ENCODE measurements at regions not wholly inside any gene's neighbourhood (a gene's known extent, or its start where the extent isn't known, plus 50 kb on each side); places are given as distances from the start of the nearest gene placed in this dataset.

DNA sequence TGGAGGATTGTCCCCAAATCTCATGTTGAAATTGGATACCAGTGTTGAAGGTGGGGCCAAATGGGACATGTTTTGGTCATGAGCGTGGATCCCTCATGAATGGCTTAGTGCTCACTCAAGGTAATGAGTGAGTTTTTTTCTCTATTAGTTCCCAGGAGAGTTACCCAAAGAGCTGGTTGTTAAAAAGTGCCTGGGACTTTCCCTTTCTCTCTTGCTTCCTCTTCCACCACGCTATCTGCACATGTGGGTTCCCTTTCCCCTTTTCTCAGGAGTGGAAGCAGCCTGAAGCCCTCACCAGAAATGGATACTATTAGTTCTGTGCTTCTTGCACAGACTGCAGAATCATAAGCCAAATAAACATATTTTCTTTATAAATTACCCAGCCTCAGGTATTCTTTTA is 465.4 kb downstream of the FSCB start:
- peaks cover 2% of the 10 kb centered on the region; the same call in 1 of the 3 replicates for H3K9me3 ChIP-seq
- H3K27ac ChIP-seq, result no peak overlapping the region
- no peak for TF ChIP-seq RARB (CRISPR knock-in tag; IDR thresholded peaks at IDR 0.05)
- TF ChIP-seq ESRRA (IDR thresholded peaks at IDR 0.05; ENCODE audit: borderline replicate concordance, low read length), result no peak
- no peak for TF ChIP-seq HEYL (CRISPR knock-in tag; IDR thresholded peaks at IDR 0.05)
- TF ChIP-seq POLR2AphosphoS2 (conservative IDR thresholded peaks at IDR 0.05; ENCODE audit: low read length), result no peak
- TF ChIP-seq TP53 (CRISPR knock-in tag; IDR thresholded peaks at IDR 0.05), result no peak
- no peak for TF ChIP-seq EHMT2 (IDR thresholded peaks at IDR 0.05; ENCODE audit: low read depth)
- no peak for TF ChIP-seq HOXB5 (CRISPR knock-in tag; IDR thresholded peaks at IDR 0.05)
- TF ChIP-seq JUNB (IDR thresholded peaks at IDR 0.05), result no peak
- TF ChIP-seq CHD2 (IDR thresholded peaks at IDR 0.05; ENCODE audit: low read length, partially characterized antibody), result no peak
- no peak for TF ChIP-seq CBX2 (IDR thresholded peaks at IDR 0.05; ENCODE audit: borderline replicate concordance, low read depth)
- TF ChIP-seq HDAC2 (IDR thresholded peaks at IDR 0.05), result no peak
- TF ChIP-seq MAZ (IDR thresholded peaks at IDR 0.05; ENCODE audit: borderline replicate concordance, low read depth, low read length), result no peak
- no peak for TF ChIP-seq CBX8 (IDR thresholded peaks at IDR 0.05)
- no peak for TF ChIP-seq JUN (IDR thresholded peaks at IDR 0.05)
- no peak for TF ChIP-seq CEBPB (IDR thresholded peaks at IDR 0.05)
- no peak for TF ChIP-seq ZFP36 (IDR thresholded peaks at IDR 0.05; ENCODE audit: borderline replicate concordance, partially characterized antibody)
- H3K4me3 ChIP-seq, result no peak overlapping the region
- CTCF ChIA-PET, result no interaction called here
- H3K4me1 ChIP-seq, result no peaks in the 10 kb centered on the region
- 22% methylated on average over 2 of the region's 2 CpGs for WGBS (ENCODE audit: missing lambda C conversion rate)
- POLR2A ChIA-PET, result no interaction called here
- no peak for FAIRE-seq
- no peak for ATAC-seq
- no peak overlapping the region for H3K4me2 ChIP-seq
- DNase-seq (ENCODE audit: low read depth in 1 of 2, low spot score in 1 of 2), result no peak

DNA sequence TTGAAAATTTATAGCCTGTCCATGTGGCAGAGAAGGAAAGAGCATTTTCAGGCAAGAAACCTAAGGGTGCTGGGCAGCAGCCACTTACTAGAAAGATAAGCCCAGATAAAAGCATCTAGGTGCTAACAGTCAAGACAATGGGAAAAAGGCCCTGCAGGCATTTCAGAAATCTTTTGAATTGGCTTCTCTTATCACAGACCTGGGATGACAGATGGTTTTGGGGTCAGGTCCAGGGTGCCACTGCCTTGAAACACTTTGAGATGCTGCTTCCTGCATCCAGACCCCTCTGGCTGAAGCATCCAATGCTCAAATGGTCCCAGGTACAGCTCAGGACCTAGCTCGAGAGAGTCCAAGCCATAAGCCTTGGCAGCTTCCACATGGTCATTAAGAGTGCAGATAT is 466.5 kb downstream of the FSCB start:
- no peaks in the 10 kb centered on the region for H3K4me1 ChIP-seq
- WGBS (ENCODE audit: missing lambda C conversion rate), result 13% methylated on average over 1 of the region's 1 CpG
- ChIA-PET CTCF (interaction anchor here (0.6 kb wide), 1 partner anchor 400 kb away, joined by 3 read pairs; no protein-coding TSS in a partner anchor), POLR2A (no interaction called here)
- peaks cover 2% of the 10 kb centered on the region; the same call in 1 of the 3 replicates for H3K9me3 ChIP-seq
- TF ChIP-seq FOSL2 (IDR thresholded peaks at IDR 0.05) (no peak), FOSL2 (CRISPR knock-in tag; IDR thresholded peaks at IDR 0.05) (no peak), EHF (CRISPR knock-in tag; IDR thresholded peaks at IDR 0.05) (no peak), MAFK (IDR thresholded peaks at IDR 0.05; ENCODE audit: partially characterized antibody) (no peak), FOSB (CRISPR knock-in tag; IDR thresholded peaks at IDR 0.05) (no peak), CBX8 (IDR thresholded peaks at IDR 0.05) (no peak), MAZ (IDR thresholded peaks at IDR 0.05; ENCODE audit: borderline replicate concordance, low read depth, low read length) (no peak), ZSCAN20 (CRISPR knock-in tag; IDR thresholded peaks at IDR 0.05) (no peak), KDM1A (IDR thresholded peaks at IDR 0.05; ENCODE audit: low read depth) (no peak), HOXA7 (CRISPR knock-in tag; IDR thresholded peaks at IDR 0.05) (no peak), GATA3 (IDR thresholded peaks at IDR 0.05; ENCODE audit: borderline replicate concordance) (no peak)
- TF ChIP-seq, protein P1, sequence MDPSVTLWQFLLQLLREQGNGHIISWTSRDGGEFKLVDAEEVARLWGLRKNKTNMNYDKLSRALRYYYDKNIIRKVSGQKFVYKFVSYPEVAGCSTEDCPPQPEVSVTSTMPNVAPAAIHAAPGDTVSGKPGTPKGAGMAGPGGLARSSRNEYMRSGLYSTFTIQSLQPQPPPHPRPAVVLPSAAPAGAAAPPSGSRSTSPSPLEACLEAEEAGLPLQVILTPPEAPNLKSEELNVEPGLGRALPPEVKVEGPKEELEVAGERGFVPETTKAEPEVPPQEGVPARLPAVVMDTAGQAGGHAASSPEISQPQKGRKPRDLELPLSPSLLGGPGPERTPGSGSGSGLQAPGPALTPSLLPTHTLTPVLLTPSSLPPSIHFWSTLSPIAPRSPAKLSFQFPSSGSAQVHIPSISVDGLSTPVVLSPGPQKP (IDR thresholded peaks at IDR 0.05; ENCODE audit: low read depth, low read length), result no peak
- H3K4me3 ChIP-seq, result no peak overlapping the region
- no peak for FAIRE-seq
- DNase-seq (ENCODE audit: low read depth in 1 of 2, low spot score in 1 of 2), result no peak
- H3K4me2 ChIP-seq, result no peak overlapping the region
- ATAC-seq, result no peak
- H3K27ac ChIP-seq, result no peak overlapping the region

DNA sequence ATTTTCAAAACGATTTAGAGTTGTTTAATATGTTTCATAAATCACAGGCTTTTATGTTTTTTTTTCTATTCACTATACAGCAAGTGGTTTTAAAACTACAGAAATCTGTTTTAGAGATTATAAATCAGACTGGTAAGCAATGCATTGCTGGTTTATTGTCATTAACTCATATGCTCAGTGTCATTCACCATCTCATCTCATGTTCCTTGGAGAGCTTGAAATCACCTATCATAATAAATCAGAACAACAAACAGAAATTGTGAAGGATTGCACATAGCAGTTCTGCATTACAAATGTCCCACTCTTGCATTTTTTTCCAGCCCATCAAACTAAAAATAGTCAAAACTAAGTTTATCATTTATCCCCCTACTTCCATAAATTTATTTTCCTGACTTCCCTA is 470.8 kb downstream of the FSCB start:
- no peak for TF ChIP-seq RNF2 (IDR thresholded peaks at IDR 0.05; ENCODE audit: borderline replicate concordance, low read depth)
- no peak for TF ChIP-seq MYC (IDR thresholded peaks at IDR 0.05; ENCODE audit: borderline replicate concordance, low read length)
- no peak for TF ChIP-seq MAFK (IDR thresholded peaks at IDR 0.05; ENCODE audit: partially characterized antibody)
- no peak for TF ChIP-seq SMC3 (IDR thresholded peaks at IDR 0.05)
- TF ChIP-seq, protein P2, sequence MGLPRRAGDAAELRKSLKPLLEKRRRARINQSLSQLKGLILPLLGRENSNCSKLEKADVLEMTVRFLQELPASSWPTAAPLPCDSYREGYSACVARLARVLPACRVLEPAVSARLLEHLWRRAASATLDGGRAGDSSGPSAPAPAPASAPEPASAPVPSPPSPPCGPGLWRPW (IDR thresholded peaks at IDR 0.05), result no peak
- TF ChIP-seq FOXS1 (CRISPR knock-in tag; IDR thresholded peaks at IDR 0.05), result no peak
- no peak for TF ChIP-seq RFX5 (IDR thresholded peaks at IDR 0.05)
- no peak for TF ChIP-seq CBX8 (IDR thresholded peaks at IDR 0.05)
- FAIRE-seq (no peak), ATAC-seq (no peak), DNase-seq (ENCODE audit: low read depth in 1 of 2, low spot score in 1 of 2) (no peak)
- ChIA-PET CTCF (no interaction called here), POLR2A (no interaction called here)
- Histone ChIP-seq H3K9me3 (peaks cover 2% of the 10 kb centered on the region; the same call in 1 of the 3 replicates), H3K4me1 (no peaks in the 10 kb centered on the region), H3K4me3 (no peak overlapping the region), H3K27ac (no peak overlapping the region), H3K4me2 (no peak overlapping the region)
- WGBS (ENCODE audit: missing lambda C conversion rate), result 0% methylated on average over 1 of the region's 1 CpG
